ENCODE measurements at regions not wholly inside any gene's neighbourhood (a gene's known extent, or its start where the extent isn't known, plus 50 kb on each side); places are given as distances from the start of the nearest gene placed in this dataset.
A peak's percentile ranks its signal among the peaks of the same experiment; 100 is the strongest.

DNA sequence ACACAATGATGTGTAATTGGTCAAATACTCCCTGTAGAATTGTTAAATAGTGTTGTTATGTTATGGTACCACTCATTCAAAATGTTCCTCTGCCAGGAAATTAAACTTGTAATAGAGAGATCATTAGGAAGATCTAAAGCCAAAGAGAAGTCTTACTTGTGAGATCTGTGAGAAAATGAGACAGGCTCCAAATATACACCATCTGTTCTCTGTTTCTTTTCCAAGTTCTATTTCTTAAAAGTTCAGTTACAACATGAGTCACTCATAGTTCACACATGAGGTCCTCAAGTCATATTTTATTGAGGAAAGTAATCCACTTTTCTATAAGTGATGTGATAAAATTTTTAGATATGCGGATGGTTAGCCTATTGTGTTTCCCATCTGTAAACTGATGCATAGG lies 1038.1 kb upstream of the PRR20A start:
- DNase-seq (peak in 2 of 3 donors; percentile 51 to 69), ATAC-seq (ENCODE audit: insufficient read depth, low FRiP score) (no peak)
- peaks cover 0 to 4% (median 4%) of the 10 kb centered on the region in 4 donors for H3K9me3 ChIP-seq (ENCODE audit: control insufficient read depth in 4 of 4, insufficient read depth in 3 of 4, low read length in 3 of 4)
- H3K9ac ChIP-seq (ENCODE audit: insufficient read depth in 1 of 2, low read length in 2 of 2) = no peak overlapping the region
- H3K36me3 ChIP-seq (ENCODE audit: control insufficient read depth in 4 of 4, insufficient read depth in 4 of 4, low read length in 4 of 4) = no peaks in the 10 kb centered on the region
- H3K27me3 ChIP-seq (ENCODE audit: control insufficient read depth in 3 of 3, insufficient read depth in 3 of 3, low read length in 2 of 3) = no peaks in the 10 kb centered on the region
- no peaks in the 10 kb centered on the region for H3K4me1 ChIP-seq (ENCODE audit: control insufficient read depth in 5 of 5, insufficient read depth in 5 of 5, low read length in 5 of 5)
- H3K4me3 ChIP-seq = no peak overlapping the region
- TF ChIP-seq, protein P1, sequence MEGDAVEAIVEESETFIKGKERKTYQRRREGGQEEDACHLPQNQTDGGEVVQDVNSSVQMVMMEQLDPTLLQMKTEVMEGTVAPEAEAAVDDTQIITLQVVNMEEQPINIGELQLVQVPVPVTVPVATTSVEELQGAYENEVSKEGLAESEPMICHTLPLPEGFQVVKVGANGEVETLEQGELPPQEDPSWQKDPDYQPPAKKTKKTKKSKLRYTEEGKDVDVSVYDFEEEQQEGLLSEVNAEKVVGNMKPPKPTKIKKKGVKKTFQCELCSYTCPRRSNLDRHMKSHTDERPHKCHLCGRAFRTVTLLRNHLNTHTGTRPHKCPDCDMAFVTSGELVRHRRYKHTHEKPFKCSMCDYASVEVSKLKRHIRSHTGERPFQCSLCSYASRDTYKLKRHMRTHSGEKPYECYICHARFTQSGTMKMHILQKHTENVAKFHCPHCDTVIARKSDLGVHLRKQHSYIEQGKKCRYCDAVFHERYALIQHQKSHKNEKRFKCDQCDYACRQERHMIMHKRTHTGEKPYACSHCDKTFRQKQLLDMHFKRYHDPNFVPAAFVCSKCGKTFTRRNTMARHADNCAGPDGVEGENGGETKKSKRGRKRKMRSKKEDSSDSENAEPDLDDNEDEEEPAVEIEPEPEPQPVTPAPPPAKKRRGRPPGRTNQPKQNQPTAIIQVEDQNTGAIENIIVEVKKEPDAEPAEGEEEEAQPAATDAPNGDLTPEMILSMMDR (IDR thresholded peaks at IDR 0.05; ENCODE audit: control extremely low read depth, extremely low read depth) = no peak
- WGBS, 2 donors = 75 to 91% methylated on average over 1 of the region's 1 CpG
- no peak overlapping the region for H3K27ac ChIP-seq (ENCODE audit: low read depth in 1 of 2, low read length in 1 of 2)

- 49 to 71% methylated on average over 3 of the region's 3 CpGs for WGBS, 2 donors
Measured at GRCh38 chr13:56110751-56111150, 1030.0 kb upstream of the PRR20A start.

DNA sequence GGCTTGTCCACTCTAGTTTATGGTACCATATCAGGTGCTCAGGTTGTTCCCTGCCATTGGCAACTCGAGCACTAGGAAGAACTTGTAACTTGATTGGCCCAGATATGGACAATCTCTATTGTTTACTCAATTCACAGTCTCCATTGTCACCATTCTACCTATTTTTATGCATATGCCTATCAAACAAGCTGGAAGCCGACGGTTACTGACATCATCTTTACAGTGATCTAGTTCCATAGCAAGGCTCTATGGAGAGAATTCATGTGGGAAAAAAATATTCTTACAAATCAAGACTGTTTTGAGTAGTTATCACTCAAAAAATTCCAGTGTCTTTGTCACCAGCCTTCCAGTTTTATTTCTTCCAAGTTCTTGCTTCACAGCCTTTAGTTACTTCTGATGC lies 1006.2 kb upstream of the PRR20A start:
- DNase-seq (no peak), ATAC-seq (ENCODE audit: insufficient read depth, low FRiP score) (no peak)
- H3K9me3 ChIP-seq (ENCODE audit: control insufficient read depth in 4 of 4, insufficient read depth in 3 of 4, low read length in 3 of 4) = peaks cover 0 to 2% (median under 1%) of the 10 kb centered on the region in 4 donors
- no peaks in the 10 kb centered on the region for H3K27me3 ChIP-seq (ENCODE audit: control insufficient read depth in 3 of 3, insufficient read depth in 3 of 3, low read length in 2 of 3)
- H3K9ac ChIP-seq (ENCODE audit: insufficient read depth in 1 of 2, low read length in 2 of 2) = no peak overlapping the region
- no peaks in the 10 kb centered on the region for H3K36me3 ChIP-seq (ENCODE audit: control insufficient read depth in 4 of 4, insufficient read depth in 4 of 4, low read length in 4 of 4)
- WGBS, 2 donors = 66 to 78% methylated on average over 3 of the region's 3 CpGs
- no peak overlapping the region for H3K4me3 ChIP-seq
- TF ChIP-seq, protein P1 (IDR thresholded peaks at IDR 0.05; ENCODE audit: control extremely low read depth, extremely low read depth) = no peak
- no peaks in the 10 kb centered on the region for H3K4me1 ChIP-seq (ENCODE audit: control insufficient read depth in 5 of 5, insufficient read depth in 5 of 5, low read length in 5 of 5)
- H3K27ac ChIP-seq (ENCODE audit: low read depth in 1 of 2, low read length in 1 of 2) = no peak overlapping the region

More at GRCh38 chr13:56110751-56111150, 1030.0 kb upstream of the PRR20A start:
- ATAC-seq (ENCODE audit: insufficient read depth, low FRiP score) (no peak), DNase-seq (no peak)
- H3K4me1 ChIP-seq (ENCODE audit: control insufficient read depth in 5 of 5, insufficient read depth in 5 of 5, low read length in 5 of 5) = no peaks in the 10 kb centered on the region
- no peak overlapping the region for H3K9ac ChIP-seq (ENCODE audit: insufficient read depth in 1 of 2, low read length in 2 of 2)
- H3K36me3 ChIP-seq (ENCODE audit: control insufficient read depth in 4 of 4, insufficient read depth in 4 of 4, low read length in 4 of 4) = no peaks in the 10 kb centered on the region
- TF ChIP-seq, protein P1 (IDR thresholded peaks at IDR 0.05; ENCODE audit: control extremely low read depth, extremely low read depth) = no peak
- H3K9me3 ChIP-seq (ENCODE audit: control insufficient read depth in 4 of 4, insufficient read depth in 3 of 4, low read length in 3 of 4) = no peaks in the 10 kb centered on the region
- no peak overlapping the region for H3K27ac ChIP-seq (ENCODE audit: low read depth in 1 of 2, low read length in 1 of 2)
- no peaks in the 10 kb centered on the region for H3K27me3 ChIP-seq (ENCODE audit: control insufficient read depth in 3 of 3, insufficient read depth in 3 of 3, low read length in 2 of 3)
- H3K4me3 ChIP-seq = no peak overlapping the region

GRCh38 chr13:56166864-56167263 lies 973.9 kb upstream of the PRR20A start:
- WGBS, 2 donors = 81 to 89% methylated on average over 2 of the region's 2 CpGs
- no peak for DNase-seq
- H3K9ac ChIP-seq (ENCODE audit: insufficient read depth in 1 of 2, low read length in 2 of 2) = no peak overlapping the region
- TF ChIP-seq, protein P1 (IDR thresholded peaks at IDR 0.05; ENCODE audit: control extremely low read depth, extremely low read depth) = no peak
- H3K9me3 ChIP-seq (ENCODE audit: control insufficient read depth in 4 of 4, insufficient read depth in 3 of 4, low read length in 3 of 4) = no peaks in the 10 kb centered on the region
- H3K4me1 ChIP-seq (ENCODE audit: control insufficient read depth in 5 of 5, insufficient read depth in 5 of 5, low read length in 5 of 5) = no peaks in the 10 kb centered on the region
- no peak for ATAC-seq (ENCODE audit: insufficient read depth, low FRiP score)
- H3K27ac ChIP-seq (ENCODE audit: low read depth in 1 of 2, low read length in 1 of 2) = no peak overlapping the region
- H3K27me3 ChIP-seq (ENCODE audit: control insufficient read depth in 3 of 3, insufficient read depth in 3 of 3, low read length in 2 of 3) = no peaks in the 10 kb centered on the region
- no peak overlapping the region for H3K4me3 ChIP-seq
- H3K36me3 ChIP-seq (ENCODE audit: control insufficient read depth in 4 of 4, insufficient read depth in 4 of 4, low read length in 4 of 4) = no peaks in the 10 kb centered on the region

Measured in lung (tissue), 11 donors.